A673 (cell line): ENCODE measurements at regions not wholly inside any gene's neighbourhood (a gene's known extent, or its start where the extent isn't known, plus 50 kb on each side); places are given as distances from the start of the nearest gene placed in this dataset.

Experiments used
- EZH2 ChIP-seq: fragments of 200-600 bp; sonication (generic); IDR thresholded peaks from 2 replicates; pipeline ENCODE4 v1.6.1; 2017; ENCODE audit warnings: borderline replicate concordance, low read depth, mild to moderate bottlenecking, mixed read lengths, antibody characterized with exemption, low read length; ENCODE audit not compliant: poor library complexity, severe bottlenecking
- TF ChIP-seq, protein P1 (sequence below): fragments of 300-800, 200-600 bp; sonication (generic); conservative IDR thresholded peaks from 2 replicates; pipeline ENCODE4 v1.5.1; 2017; ENCODE audit warnings: low read depth, mild to moderate bottlenecking, antibody characterized with exemption, low read length, moderate library complexity, mixed read lengths

DNA sequence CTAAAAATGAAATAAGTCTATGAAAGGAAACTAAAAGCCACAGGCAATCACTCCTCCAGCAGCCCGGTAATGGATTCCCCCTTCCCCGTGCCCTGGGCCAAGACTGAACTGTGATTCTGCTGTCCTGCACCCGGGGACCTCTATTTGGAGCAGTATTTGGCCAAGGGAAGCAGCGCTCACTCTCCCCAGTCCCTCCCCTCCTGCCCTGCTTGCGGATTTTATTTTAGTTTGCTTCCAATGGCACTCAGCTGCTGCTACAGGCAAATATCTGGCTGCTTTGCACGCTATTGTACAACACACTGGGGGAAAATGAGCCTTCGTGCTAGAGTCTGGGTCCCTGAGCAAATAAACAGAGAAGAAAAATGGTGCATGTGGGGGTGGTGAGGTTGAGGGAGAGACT is 975.7 kb upstream of the RBFOX1 start:
- TF ChIP-seq, protein P1, sequence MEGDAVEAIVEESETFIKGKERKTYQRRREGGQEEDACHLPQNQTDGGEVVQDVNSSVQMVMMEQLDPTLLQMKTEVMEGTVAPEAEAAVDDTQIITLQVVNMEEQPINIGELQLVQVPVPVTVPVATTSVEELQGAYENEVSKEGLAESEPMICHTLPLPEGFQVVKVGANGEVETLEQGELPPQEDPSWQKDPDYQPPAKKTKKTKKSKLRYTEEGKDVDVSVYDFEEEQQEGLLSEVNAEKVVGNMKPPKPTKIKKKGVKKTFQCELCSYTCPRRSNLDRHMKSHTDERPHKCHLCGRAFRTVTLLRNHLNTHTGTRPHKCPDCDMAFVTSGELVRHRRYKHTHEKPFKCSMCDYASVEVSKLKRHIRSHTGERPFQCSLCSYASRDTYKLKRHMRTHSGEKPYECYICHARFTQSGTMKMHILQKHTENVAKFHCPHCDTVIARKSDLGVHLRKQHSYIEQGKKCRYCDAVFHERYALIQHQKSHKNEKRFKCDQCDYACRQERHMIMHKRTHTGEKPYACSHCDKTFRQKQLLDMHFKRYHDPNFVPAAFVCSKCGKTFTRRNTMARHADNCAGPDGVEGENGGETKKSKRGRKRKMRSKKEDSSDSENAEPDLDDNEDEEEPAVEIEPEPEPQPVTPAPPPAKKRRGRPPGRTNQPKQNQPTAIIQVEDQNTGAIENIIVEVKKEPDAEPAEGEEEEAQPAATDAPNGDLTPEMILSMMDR = no peak
- TF ChIP-seq EZH2 = no peak
